Thoracic aorta (tissue), 2 donors: ENCODE measurements at regions not wholly inside any gene's neighbourhood (a gene's known extent, or its start where the extent isn't known, plus 50 kb on each side); places are given as distances from the start of the nearest gene placed in this dataset.

Experiments
- ATAC-seq: fragments of 150-250 bp; one replicate; pipeline ENCODE4 v1.8.0; 2017; ENCODE audit warnings: low read depth; ENCODE audit not compliant: insufficient number of reproducible peaks, low FRiP score
- DNase-seq: peaks from one replicate; pipeline ENCODE4 v3.0.0-alpha.2; 2020; ENCODE audit warnings: low spot score
- H3K27ac ChIP-seq, 2 donors: fragments of 200-600 bp; sonication (generic); 1 replicate in 1 of 2; 2 replicates in 1 of 2; pipeline ENCODE4 v1.5.1; 2016; ENCODE audit warnings: mild to moderate bottlenecking in 2 of 2, moderate library complexity in 2 of 2
- H3K27me3 ChIP-seq: fragments of 200-600 bp; sonication (generic); replicated peaks from 2 replicates; pipeline ENCODE4 v1.6.0; 2016; ENCODE audit warnings: mild to moderate bottlenecking; ENCODE audit not compliant: insufficient read depth
- H3K36me3 ChIP-seq: fragments of 200-600 bp; sonication (generic); one replicate; pipeline ENCODE4 v1.5.1; 2016
- H3K4me1 ChIP-seq, 2 donors: fragments of 200-600 bp; sonication (generic); 1 replicate in 1 of 2; 2 replicates in 1 of 2; pipeline versions ENCODE4 v1.5.1 to v1.6.0; 2016; ENCODE audit warnings: low read depth in 2 of 2, mild to moderate bottlenecking in 1 of 2; ENCODE audit not compliant: control insufficient read depth in 1 of 2
- H3K4me3 ChIP-seq: fragments of 200-600 bp; sonication (generic); 2 replicates; pipeline ENCODE4 v1.5.1; 2016; ENCODE audit warnings: mild to moderate bottlenecking
- H3K9me3 ChIP-seq: fragments of 200-600 bp; sonication (generic); 2 replicates; pipeline ENCODE4 v1.5.1; 2016
- TF ChIP-seq, protein P1 (sequence below): fragments of 200-600 bp; sonication (generic); IDR thresholded peaks from one replicate; pipeline ENCODE4 v1.5.1; 2019; ENCODE audit warnings: antibody characterized with exemption

DNA sequence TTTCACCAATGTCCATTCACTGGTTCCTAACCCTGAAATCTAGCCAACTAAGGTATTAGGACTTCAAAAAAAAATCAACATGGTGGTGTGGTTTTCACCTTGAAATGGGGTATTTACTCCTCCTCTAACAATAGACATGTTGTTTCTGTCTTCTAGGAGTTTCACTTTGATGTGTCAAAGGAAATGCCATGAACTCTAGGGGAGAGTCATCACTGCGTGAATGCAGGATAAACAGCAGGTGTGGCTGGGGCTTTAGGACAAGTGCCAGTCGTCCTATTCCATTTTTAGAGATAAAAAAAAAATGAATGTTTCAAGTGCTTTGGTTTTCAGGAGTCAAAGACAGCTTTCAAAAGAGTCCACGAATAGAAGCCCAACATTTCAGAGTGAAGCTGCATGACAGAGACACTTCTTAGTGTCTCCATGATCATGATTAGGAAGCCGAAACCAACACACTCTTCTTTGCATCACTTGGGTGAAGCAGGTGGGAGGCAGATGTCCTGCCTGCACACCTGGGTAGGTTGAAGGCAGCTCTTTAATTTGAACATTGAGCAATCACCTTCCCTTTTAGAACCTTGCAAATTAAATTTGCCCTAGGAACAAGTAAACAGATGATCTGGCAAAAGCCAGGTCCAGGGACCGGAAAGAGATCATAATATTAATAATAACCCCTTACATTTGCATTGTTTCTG, 328.5 kb upstream of the PRDM1 start:
- TF ChIP-seq, protein P1, sequence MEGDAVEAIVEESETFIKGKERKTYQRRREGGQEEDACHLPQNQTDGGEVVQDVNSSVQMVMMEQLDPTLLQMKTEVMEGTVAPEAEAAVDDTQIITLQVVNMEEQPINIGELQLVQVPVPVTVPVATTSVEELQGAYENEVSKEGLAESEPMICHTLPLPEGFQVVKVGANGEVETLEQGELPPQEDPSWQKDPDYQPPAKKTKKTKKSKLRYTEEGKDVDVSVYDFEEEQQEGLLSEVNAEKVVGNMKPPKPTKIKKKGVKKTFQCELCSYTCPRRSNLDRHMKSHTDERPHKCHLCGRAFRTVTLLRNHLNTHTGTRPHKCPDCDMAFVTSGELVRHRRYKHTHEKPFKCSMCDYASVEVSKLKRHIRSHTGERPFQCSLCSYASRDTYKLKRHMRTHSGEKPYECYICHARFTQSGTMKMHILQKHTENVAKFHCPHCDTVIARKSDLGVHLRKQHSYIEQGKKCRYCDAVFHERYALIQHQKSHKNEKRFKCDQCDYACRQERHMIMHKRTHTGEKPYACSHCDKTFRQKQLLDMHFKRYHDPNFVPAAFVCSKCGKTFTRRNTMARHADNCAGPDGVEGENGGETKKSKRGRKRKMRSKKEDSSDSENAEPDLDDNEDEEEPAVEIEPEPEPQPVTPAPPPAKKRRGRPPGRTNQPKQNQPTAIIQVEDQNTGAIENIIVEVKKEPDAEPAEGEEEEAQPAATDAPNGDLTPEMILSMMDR, result no peak
- no peak overlapping the region for H3K27ac ChIP-seq
- H3K4me3 ChIP-seq, result no peak overlapping the region
- H3K9me3 ChIP-seq, result no peaks in the 10 kb centered on the region
- H3K27me3 ChIP-seq, result no peaks in the 10 kb centered on the region
- no peak for ATAC-seq
- DNase-seq, result no peak
- no peaks in the 10 kb centered on the region for H3K36me3 ChIP-seq
- H3K4me1 ChIP-seq, result no peaks in the 10 kb centered on the region

DNA sequence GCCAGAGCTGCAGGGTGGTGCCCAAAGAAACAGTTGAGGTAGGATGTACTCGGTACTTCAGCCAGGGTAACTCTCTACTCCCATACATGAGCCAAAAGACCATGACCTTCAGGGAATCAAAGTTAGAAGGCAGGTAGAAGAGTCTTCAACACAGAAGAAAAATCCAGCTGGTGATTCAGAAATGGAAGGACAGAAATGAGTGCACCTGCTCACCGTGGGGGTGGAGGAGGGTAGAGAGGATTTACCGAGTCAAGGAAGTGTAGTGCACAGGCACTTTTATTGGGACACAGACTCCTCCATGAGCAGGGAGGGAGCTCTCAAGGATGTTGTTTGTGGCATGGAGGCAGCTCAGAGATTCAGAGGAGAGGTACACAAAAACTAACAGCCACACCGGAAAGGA, 330.3 kb upstream of the PRDM1 start:
- no peaks in the 10 kb centered on the region for H3K27me3 ChIP-seq
- ATAC-seq, result no peak

DNA sequence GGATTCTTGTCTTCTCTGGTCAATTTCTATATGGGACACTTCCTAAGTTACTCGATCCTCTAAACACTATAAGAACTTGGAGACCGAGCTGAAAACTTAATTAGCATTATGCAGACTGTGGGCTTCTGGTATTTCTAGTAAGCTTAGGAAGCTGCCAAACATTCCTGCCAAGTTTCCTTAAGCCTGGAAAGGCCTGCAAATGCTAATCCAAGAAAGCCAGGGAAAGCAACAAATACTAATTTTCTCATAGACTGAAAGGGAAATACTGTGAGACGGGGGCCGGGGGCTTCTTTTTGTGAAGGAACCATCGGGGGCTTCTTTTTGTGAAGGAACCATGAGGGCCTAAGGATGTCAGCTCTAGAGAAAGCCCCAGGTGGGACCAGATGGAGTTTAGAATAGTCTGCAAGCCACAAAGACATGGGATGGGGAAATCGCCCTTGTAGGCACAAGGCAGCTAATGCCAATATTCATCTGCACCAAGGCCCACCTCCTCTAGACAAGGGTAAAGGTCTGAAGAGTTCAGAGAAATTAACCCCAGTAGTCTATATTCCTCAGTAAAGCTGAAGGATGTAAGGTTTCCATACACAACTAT, 332.4 kb upstream of the PRDM1 start:
- DNase-seq (no peak), ATAC-seq (no peak)
- H3K9me3 ChIP-seq, result no peaks in the 10 kb centered on the region
- H3K4me3 ChIP-seq, result no peak overlapping the region
- H3K27ac ChIP-seq, result no peak overlapping the region
- H3K27me3 ChIP-seq, result no peaks in the 10 kb centered on the region
- H3K36me3 ChIP-seq, result no peaks in the 10 kb centered on the region
- no peaks in the 10 kb centered on the region for H3K4me1 ChIP-seq
- TF ChIP-seq, protein P1, result no peak

More for the DNA sequence above, 330.3 kb upstream of the PRDM1 start:
- DNase-seq, result no peak
- TF ChIP-seq, protein P1, result no peak
- no peaks in the 10 kb centered on the region for H3K4me1 ChIP-seq
- no peaks in the 10 kb centered on the region for H3K36me3 ChIP-seq
- H3K27ac ChIP-seq, result no peak overlapping the region
- H3K4me3 ChIP-seq, result no peak overlapping the region
- H3K9me3 ChIP-seq, result no peaks in the 10 kb centered on the region

DNA sequence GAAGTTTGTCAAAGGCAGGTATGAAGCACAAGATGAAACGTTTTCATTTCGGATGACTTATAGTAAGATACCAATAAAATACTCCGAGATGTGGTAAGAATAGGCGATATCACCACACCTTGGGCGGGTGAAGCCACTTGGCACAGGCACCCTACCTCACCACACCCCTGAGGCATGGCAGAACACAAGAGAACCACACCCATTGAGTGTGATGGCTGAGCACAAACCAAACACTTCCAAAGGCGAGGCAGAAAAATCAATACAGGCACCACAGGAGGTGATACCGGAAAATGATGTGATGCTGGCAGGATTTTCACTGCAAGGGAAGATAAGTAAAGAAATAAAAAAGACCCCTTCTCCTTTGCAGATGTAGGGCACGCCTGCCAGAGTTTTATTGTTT, 332.9 kb upstream of the PRDM1 start:
- H3K4me1 ChIP-seq, result no peaks in the 10 kb centered on the region
- DNase-seq (no peak), ATAC-seq (no peak)
- H3K9me3 ChIP-seq, result no peaks in the 10 kb centered on the region
- TF ChIP-seq, protein P1, result no peak
- H3K27me3 ChIP-seq, result no peaks in the 10 kb centered on the region
- no peak overlapping the region for H3K27ac ChIP-seq
- no peaks in the 10 kb centered on the region for H3K36me3 ChIP-seq
- no peak overlapping the region for H3K4me3 ChIP-seq

DNA sequence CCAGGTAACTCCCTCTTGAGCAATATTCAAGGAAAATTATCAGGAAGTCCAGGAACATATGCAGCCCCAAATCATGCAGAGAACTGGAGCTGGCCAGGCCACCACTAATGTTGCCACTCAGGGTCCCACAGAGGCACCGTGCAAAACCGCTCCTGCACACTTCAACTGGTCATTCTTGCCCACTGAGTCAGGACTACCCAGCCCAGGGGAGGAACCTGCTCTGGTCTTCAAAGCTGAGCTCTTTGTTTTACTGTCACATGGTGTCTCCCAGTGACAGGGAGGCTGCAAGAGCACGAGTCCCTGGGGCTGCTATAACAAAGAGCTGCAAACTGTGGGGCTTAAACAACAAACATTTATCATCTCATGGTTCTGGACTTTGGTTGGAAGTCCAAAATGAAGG, 336.0 kb upstream of the PRDM1 start:
- ATAC-seq, result no peak
- no peak overlapping the region for H3K4me3 ChIP-seq
- H3K9me3 ChIP-seq, result no peaks in the 10 kb centered on the region
- H3K27ac ChIP-seq, result no peak overlapping the region
- no peaks in the 10 kb centered on the region for H3K27me3 ChIP-seq
- no peak for DNase-seq
- no peaks in the 10 kb centered on the region for H3K36me3 ChIP-seq
- no peaks in the 10 kb centered on the region for H3K4me1 ChIP-seq
- TF ChIP-seq, protein P1, result no peak
